Activated B cell treated with CpG ODN at 0.5 μM for 24 hours (primary cell): ENCODE measurements at regions not wholly inside any gene's neighbourhood (a gene's known extent, or its start where the extent isn't known, plus 50 kb on each side); places are given as distances from the start of the nearest gene placed in this dataset.

Experiments
- ATAC-seq: fragments of 200-7000 bp; cut with Tn5 transposase; one replicate; pipeline ENCODE4 v1.10.0; 2021; ENCODE audit warnings: low read depth, mild to moderate bottlenecking, moderate library complexity
- CTCF ChIA-PET: fragments of 350-600 bp; sonication (Branson Sonifier 250); formaldehyde crosslinking; loops from one replicate; lab custom pipeline; 2021; ENCODE audit warnings: antibody characterized with exemption; lab: Charles Lee
- POLR2A ChIA-PET: fragments of 350-600 bp; sonication (Branson Sonifier 250); formaldehyde crosslinking; loops from one replicate; lab custom pipeline; 2021; ENCODE audit warnings: antibody characterized with exemption; lab: Charles Lee
- DNase-seq: peaks from one replicate; pipeline ENCODE4 v3.0.0; 2022
- H3K27ac Mint-ChIP-seq: one replicate; pipeline ENCODE4 v1.8.0; 2020; ENCODE audit warnings: mixed read lengths
- H3K27me3 Mint-ChIP-seq: one replicate; pipeline ENCODE4 v1.8.0; 2021; ENCODE audit warnings: mixed read lengths
- H3K36me3 Mint-ChIP-seq: one replicate; pipeline ENCODE4 v1.8.0; 2021; ENCODE audit warnings: low read depth, mixed read lengths
- H3K4me1 Mint-ChIP-seq: one replicate; pipeline ENCODE4 v1.8.0; 2021; ENCODE audit warnings: mixed read lengths
- H3K4me3 Mint-ChIP-seq: one replicate; pipeline ENCODE4 v1.8.0; 2020; ENCODE audit warnings: mild to moderate bottlenecking, mixed read lengths
- H3K9me3 Mint-ChIP-seq: one replicate; pipeline ENCODE4 v1.8.0; 2020; ENCODE audit warnings: mixed read lengths
- CTCF ChIP-seq: fragments of 200-600 bp; IDR thresholded peaks from one replicate; pipeline ENCODE4 v1.8.0; 2022; ENCODE audit warnings: antibody characterized with exemption, mild to moderate bottlenecking
- intact Hi-C: fragments of 100-400 bp; cut with micrococcal nuclease; formaldehyde crosslinking; loops from one replicate; pipeline ENCODE4 v1.15.1; 2024

- DNase-seq (no peak), ATAC-seq (no peak)
- ChIA-PET CTCF (no interaction called here), POLR2A (no interaction called here)
- Mint-ChIP-seq H3K9me3 (no peaks in the 10 kb centered on the region), H3K4me1 (peaks cover 4% of the 10 kb centered on the region), H3K27me3 (peaks cover 27% of the 10 kb centered on the region), H3K36me3 (no peaks in the 10 kb centered on the region), H3K4me3 (no peak overlapping the region), H3K27ac (no peak overlapping the region)
- TF ChIP-seq CTCF = no peak
- intact Hi-C loops = no loop called here
These were observed 150.3 kb downstream of the ENGASE start for GRCh38 chr17:79224903-79225302.

- peaks cover 28% of the 10 kb centered on the region for H3K27me3 Mint-ChIP-seq
- no peaks in the 10 kb centered on the region for H3K36me3 Mint-ChIP-seq
- H3K27ac Mint-ChIP-seq = no peak overlapping the region
- DNase-seq (no peak), ATAC-seq (no peak)
- H3K9me3 Mint-ChIP-seq = no peaks in the 10 kb centered on the region
- ChIA-PET CTCF (no interaction called here), POLR2A (no interaction called here)
- no peak overlapping the region for H3K4me3 Mint-ChIP-seq
- peaks cover 4% of the 10 kb centered on the region for H3K4me1 Mint-ChIP-seq
- TF ChIP-seq CTCF = no peak
- intact Hi-C loops = no loop called here
These were observed 149.9 kb downstream of the ENGASE start for GRCh38 chr17:79224476-79224875.

DNA sequence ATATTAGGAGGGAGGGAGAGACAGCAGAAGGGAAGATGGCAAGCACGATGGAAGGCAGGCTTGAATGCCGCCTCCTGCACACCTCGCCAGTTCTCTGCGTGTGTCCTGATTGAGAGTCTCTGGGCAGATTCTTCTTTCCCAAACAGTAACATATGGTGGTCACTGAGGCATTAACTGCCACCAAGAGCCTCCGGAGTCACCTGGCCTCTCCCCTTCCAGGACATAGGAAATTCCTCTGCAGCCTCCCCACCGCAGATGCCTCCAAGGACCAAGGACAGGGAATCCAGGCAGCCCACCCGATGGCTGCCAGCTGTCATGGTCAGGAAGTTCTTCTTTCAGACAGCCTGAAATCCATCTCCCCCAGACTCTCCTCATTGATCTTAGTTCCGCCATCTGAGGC, 149.3 kb downstream of the ENGASE start:
- ChIA-PET CTCF (no interaction called here), POLR2A (no interaction called here)
- no peak for TF ChIP-seq CTCF
- DNase-seq (no peak), ATAC-seq (no peak)
- intact Hi-C loops = no loop called here
- Mint-ChIP-seq H3K4me1 (peaks cover 4% of the 10 kb centered on the region), H3K27ac (no peak overlapping the region), H3K4me3 (no peak overlapping the region), H3K27me3 (peaks cover 33% of the 10 kb centered on the region), H3K9me3 (no peaks in the 10 kb centered on the region), H3K36me3 (no peaks in the 10 kb centered on the region)

- no peak for ATAC-seq
- H3K4me1 Mint-ChIP-seq = peaks cover 4% of the 10 kb centered on the region
- H3K9me3 Mint-ChIP-seq = no peaks in the 10 kb centered on the region
- intact Hi-C loops = no loop called here
- no peak for DNase-seq
- CTCF ChIA-PET = no interaction called here
- no peak overlapping the region for H3K4me3 Mint-ChIP-seq
- H3K36me3 Mint-ChIP-seq = no peaks in the 10 kb centered on the region
- H3K27me3 Mint-ChIP-seq = peaks cover 34% of the 10 kb centered on the region
- POLR2A ChIA-PET = no interaction called here
- TF ChIP-seq CTCF = no peak
- no peak overlapping the region for H3K27ac Mint-ChIP-seq
These were observed 148.8 kb downstream of the ENGASE start for GRCh38 chr17:79223471-79223870.

DNA sequence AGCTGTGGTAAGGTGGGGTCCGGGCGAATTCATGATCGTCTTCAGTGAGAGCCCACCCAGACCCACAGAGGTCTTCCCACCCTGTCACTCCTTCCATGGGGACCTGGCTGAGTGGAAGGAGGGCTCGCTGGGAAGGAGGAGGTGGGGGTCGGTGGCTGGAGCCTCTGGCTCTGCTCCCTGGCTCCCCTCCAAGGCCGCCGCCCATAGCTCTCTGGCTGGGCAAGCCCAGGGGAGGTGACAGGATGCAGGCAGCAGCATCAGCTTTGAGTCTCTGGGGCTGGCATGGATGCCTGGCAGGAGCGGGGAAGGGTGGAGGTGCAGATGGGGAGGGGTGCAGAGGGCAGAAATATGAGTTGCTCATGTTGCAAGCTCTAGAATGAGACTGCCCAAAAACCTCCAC, 147.0 kb downstream of the ENGASE start:
- intact Hi-C loops = no loop called here
- Mint-ChIP-seq H3K27ac (no peak overlapping the region), H3K4me1 (peaks cover 4% of the 10 kb centered on the region), H3K27me3 (peaks cover 43% of the 10 kb centered on the region), H3K9me3 (no peaks in the 10 kb centered on the region), H3K4me3 (no peak overlapping the region), H3K36me3 (no peaks in the 10 kb centered on the region)
- TF ChIP-seq CTCF = no peak
- ATAC-seq (no peak), DNase-seq (no peak)
- POLR2A ChIA-PET = no interaction called here
- CTCF ChIA-PET = interaction anchor here (0.6 kb wide), 1 partner anchor 170 kb away, joined by 3 read pairs; no protein-coding TSS in a partner anchor
